GM19438 (cell line): ENCODE measurements at regions not wholly inside any gene's neighbourhood (a gene's known extent, or its start where the extent isn't known, plus 50 kb on each side); places are given as distances from the start of the nearest gene placed in this dataset.

Experiments used
- ATAC-seq: cut with Tn5 transposase; IDR thresholded peaks from one replicate; pipeline ENCODE4 v1.9.1; 2021; ENCODE audit warnings: low read depth; ENCODE audit not compliant: unreplicated experiment

GRCh38 chr3:110070161-110070916 is 733.0 kb upstream of the DPPA4 start:
- ATAC-seq: no peak

GRCh38 chr3:110074095-110074494 is 736.7 kb upstream of the DPPA4 start:
- ATAC-seq: no peak

- no peak for ATAC-seq
Observed at GRCh38 chr3:110077093-110077492, 739.7 kb upstream of the DPPA4 start.

- ATAC-seq: no peak
Observed at GRCh38 chr3:110093411-110093810, 756.1 kb upstream of the DPPA4 start.

- no peak for ATAC-seq
Observed at GRCh38 chr3:110093812-110094401, 756.6 kb upstream of the DPPA4 start.

GRCh38 chr3:110099711-110100110 is 762.4 kb upstream of the DPPA4 start:
- no peak for ATAC-seq

GRCh38 chr3:110101361-110101760 is 764.0 kb upstream of the DPPA4 start:
- no peak for ATAC-seq

GRCh38 chr3:110106805-110107204 is 769.5 kb upstream of the DPPA4 start:
- no peak for ATAC-seq

GRCh38 chr3:110123946-110124345 is 786.6 kb upstream of the DPPA4 start:
- no peak for ATAC-seq

GRCh38 chr3:110126065-110126464 is 788.7 kb upstream of the DPPA4 start:
- ATAC-seq: no peak

GRCh38 chr3:110133971-110134370 is 796.6 kb upstream of the DPPA4 start:
- ATAC-seq: no peak

GRCh38 chr3:110139048-110139447 is 801.7 kb upstream of the DPPA4 start:
- ATAC-seq: no peak

GRCh38 chr3:110139821-110140220 is 802.5 kb upstream of the DPPA4 start:
- no peak for ATAC-seq

GRCh38 chr3:110149763-110150162 is 812.4 kb upstream of the DPPA4 start:
- no peak for ATAC-seq

- no peak for ATAC-seq
Observed at GRCh38 chr3:110157221-110157620, 819.9 kb upstream of the DPPA4 start.

GRCh38 chr3:110164632-110165369 is 827.5 kb upstream of the DPPA4 start:
- no peak for ATAC-seq

GRCh38 chr3:110165370-110165743 is 828.0 kb upstream of the DPPA4 start:
- no peak for ATAC-seq

GRCh38 chr3:110165753-110166152 is 828.4 kb upstream of the DPPA4 start:
- ATAC-seq: no peak

- ATAC-seq: no peak
Observed at GRCh38 chr3:110166791-110167190, 829.4 kb upstream of the DPPA4 start.

GRCh38 chr3:110174908-110175307 is 837.6 kb upstream of the DPPA4 start:
- no peak for ATAC-seq

- ATAC-seq: no peak
Observed at GRCh38 chr3:110178965-110179364, 841.6 kb upstream of the DPPA4 start.

GRCh38 chr3:110180733-110181132 is 843.4 kb upstream of the DPPA4 start:
- no peak for ATAC-seq
